ENCODE measurements at regions not wholly inside any gene's neighbourhood (a gene's known extent, or its start where the extent isn't known, plus 50 kb on each side); places are given as distances from the start of the nearest gene placed in this dataset.

- peaks cover 6% of the 10 kb centered on the region; the same call in 1 of the 3 replicates for H3K4me1 ChIP-seq
- no peak for TF ChIP-seq ZC3H11A (IDR thresholded peaks at IDR 0.05)
- TF ChIP-seq EHF (CRISPR knock-in tag; IDR thresholded peaks at IDR 0.05) = no peak
- TF ChIP-seq JUNB (IDR thresholded peaks at IDR 0.05) = peak; percentile 23; the same call in 1 of the 2 replicates
- no peak for TF ChIP-seq BCL3 (IDR thresholded peaks at IDR 0.05)
- no peak for TF ChIP-seq SMC3 (IDR thresholded peaks at IDR 0.05)
- no peak for TF ChIP-seq TP53 (CRISPR knock-in tag; IDR thresholded peaks at IDR 0.05)
- TF ChIP-seq FOSL2 (IDR thresholded peaks at IDR 0.05) = no peak
- TF ChIP-seq FOSL2 (CRISPR knock-in tag; IDR thresholded peaks at IDR 0.05) = peak; percentile 38
- TF ChIP-seq NPAS2 (CRISPR knock-in tag; IDR thresholded peaks at IDR 0.05; ENCODE audit: borderline replicate concordance) = no peak
- DNase-seq (ENCODE audit: low read depth in 1 of 2, low spot score in 1 of 2) (no peak), ATAC-seq (no peak), FAIRE-seq (no peak)
- no peaks in the 10 kb centered on the region for H3K9me3 ChIP-seq
- H3K4me3 ChIP-seq = no peak overlapping the region
- no peak overlapping the region for H3K27ac ChIP-seq
- ChIA-PET POLR2A (no interaction called here), CTCF (no interaction called here)
- 30% methylated on average over 3 of the region's 3 CpGs for whole genome bisulfite sequencing (ENCODE audit: missing lambda C conversion rate)
- peak overlapping the region; percentile 24; the same call in 1 of the 3 replicates for H3K4me2 ChIP-seq
Measured at GRCh38 chr4:166460769-166461550, 587.9 kb downstream of the TLL1 start.

GRCh38 chr4:166481055-166481454, 608.0 kb downstream of the TLL1 start:
- Histone ChIP-seq H3K9me3 (no peaks in the 10 kb centered on the region), H3K4me3 (no peak overlapping the region), H3K4me1 (no peaks in the 10 kb centered on the region), H3K27ac (no peak overlapping the region), H3K4me2 (no peak overlapping the region)
- no peak for ATAC-seq
- no peak for DNase-seq (ENCODE audit: low read depth in 1 of 2, low spot score in 1 of 2)
- ChIA-PET CTCF (no interaction called here), POLR2A (no interaction called here)
- FAIRE-seq = no peak
- TF ChIP-seq HOXA7 (CRISPR knock-in tag; IDR thresholded peaks at IDR 0.05) = no peak
- 26% methylated on average over 2 of the region's 2 CpGs for WGBS (ENCODE audit: missing lambda C conversion rate)

GRCh38 chr4:166481739-166482138, 608.7 kb downstream of the TLL1 start:
- Histone ChIP-seq H3K4me2 (no peak overlapping the region), H3K27ac (no peak overlapping the region), H3K4me3 (no peak overlapping the region), H3K9me3 (no peaks in the 10 kb centered on the region), H3K4me1 (no peaks in the 10 kb centered on the region)
- ChIA-PET CTCF (no interaction called here), POLR2A (no interaction called here)
- TF ChIP-seq E2F6 (IDR thresholded peaks at IDR 0.05; ENCODE audit: borderline replicate concordance, low read depth) = no peak
- no peak for TF ChIP-seq FOSB (CRISPR knock-in tag; IDR thresholded peaks at IDR 0.05)
- no peak for TF ChIP-seq ESRRA (IDR thresholded peaks at IDR 0.05; ENCODE audit: borderline replicate concordance, low read length)
- no peak for TF ChIP-seq ATOH8 (CRISPR knock-in tag; IDR thresholded peaks at IDR 0.05; ENCODE audit: low read depth)
- no peak for TF ChIP-seq RCOR1 (IDR thresholded peaks at IDR 0.05; ENCODE audit: low read depth, low read length)
- no peak for TF ChIP-seq SMC3 (IDR thresholded peaks at IDR 0.05)
- TF ChIP-seq EHF (CRISPR knock-in tag; IDR thresholded peaks at IDR 0.05) = no peak
- no peak for TF ChIP-seq RAD21 (conservative IDR thresholded peaks at IDR 0.05 in 1 of 2, IDR thresholded peaks at IDR 0.05 in 1 of 2)
- no peak for TF ChIP-seq PHF8 (IDR thresholded peaks at IDR 0.05; ENCODE audit: borderline replicate concordance, low read depth)
- TF ChIP-seq EP300 (IDR thresholded peaks at IDR 0.05) = no peak
- TF ChIP-seq NPAS2 (CRISPR knock-in tag; IDR thresholded peaks at IDR 0.05; ENCODE audit: borderline replicate concordance) = no peak
- TF ChIP-seq ZFP36 (IDR thresholded peaks at IDR 0.05; ENCODE audit: borderline replicate concordance, partially characterized antibody) = no peak
- TF ChIP-seq BHLHE40 (IDR thresholded peaks at IDR 0.05; ENCODE audit: low read depth, low read length) = no peak
- TF ChIP-seq TP53 (CRISPR knock-in tag; IDR thresholded peaks at IDR 0.05) = no peak
- no peak for TF ChIP-seq HDAC2 (IDR thresholded peaks at IDR 0.05)
- TF ChIP-seq MAX (IDR thresholded peaks at IDR 0.05) = no peak
- no peak for TF ChIP-seq MAZ (IDR thresholded peaks at IDR 0.05; ENCODE audit: borderline replicate concordance, low read depth, low read length)
- TF ChIP-seq EHMT2 (IDR thresholded peaks at IDR 0.05; ENCODE audit: low read depth) = no peak
- FAIRE-seq = no peak
- DNase-seq (ENCODE audit: low read depth in 1 of 2, low spot score in 1 of 2) = no peak
- ATAC-seq = no peak
